NOMO-1 treated with dmso at 0.1 percent for 144 hours (cell line): ENCODE measurements at regions not wholly inside any gene's neighbourhood (a gene's known extent, or its start where the extent isn't known, plus 50 kb on each side); places are given as distances from the start of the nearest gene placed in this dataset.

Source experiments
- DNase-seq: peaks from one replicate; lab custom pipeline; 2025; ENCODE audit not compliant: unreplicated experiment; lab: John Stamatoyannopoulos, UW

GRCh38 chr4:100738196-100739165 lies 220.7 kb upstream of the EMCN start:
- no peak for DNase-seq

GRCh38 chr4:100736641-100737451 lies 219.0 kb upstream of the EMCN start:
- DNase-seq: no peak

GRCh38 chr4:100728861-100729260 lies 211.0 kb upstream of the EMCN start:
- DNase-seq: no peak

- DNase-seq: no peak
These were observed 205.1 kb upstream of the EMCN start for GRCh38 chr4:100722866-100723459.

GRCh38 chr4:100722133-100722532 lies 204.3 kb upstream of the EMCN start:
- DNase-seq: no peak

- DNase-seq: no peak
These were observed 203.7 kb upstream of the EMCN start for GRCh38 chr4:100721490-100721889.

GRCh38 chr4:100721077-100721476 lies 203.3 kb upstream of the EMCN start:
- no peak for DNase-seq

GRCh38 chr4:100716416-100716815 lies 198.6 kb upstream of the EMCN start:
- no peak for DNase-seq

- no peak for DNase-seq
These were observed 191.0 kb upstream of the EMCN start for GRCh38 chr4:100708776-100709175.

GRCh38 chr4:100707786-100708185 lies 190.0 kb upstream of the EMCN start:
- no peak for DNase-seq

GRCh38 chr4:100696531-100696930 lies 178.7 kb upstream of the EMCN start:
- no peak for DNase-seq

- DNase-seq: no peak
These were observed 178.0 kb upstream of the EMCN start for GRCh38 chr4:100695871-100696270.

- no peak for DNase-seq
These were observed 177.3 kb upstream of the EMCN start for GRCh38 chr4:100695039-100695654.

GRCh38 chr4:100694467-100694866 lies 176.6 kb upstream of the EMCN start:
- no peak for DNase-seq

GRCh38 chr4:100690812-100691211 lies 173.0 kb upstream of the EMCN start:
- DNase-seq: no peak

- DNase-seq: no peak
These were observed 170.5 kb upstream of the EMCN start for GRCh38 chr4:100688368-100688767.

GRCh38 chr4:100682477-100683218 lies 164.8 kb upstream of the EMCN start:
- no peak for DNase-seq

- no peak for DNase-seq
These were observed 163.5 kb upstream of the EMCN start for GRCh38 chr4:100681289-100681688.

GRCh38 chr4:100679926-100680325 lies 162.1 kb upstream of the EMCN start:
- DNase-seq: no peak

GRCh38 chr4:100674976-100675375 lies 157.2 kb upstream of the EMCN start:
- DNase-seq: no peak
